ENCODE measurements at regions not wholly inside any gene's neighbourhood (a gene's known extent, or its start where the extent isn't known, plus 50 kb on each side); places are given as distances from the start of the nearest gene placed in this dataset.

- H3K36me3 Mint-ChIP-seq = no peaks in the 10 kb centered on the region
- H3K4me3 Mint-ChIP-seq = no peak overlapping the region
- TF ChIP-seq, protein P1, sequence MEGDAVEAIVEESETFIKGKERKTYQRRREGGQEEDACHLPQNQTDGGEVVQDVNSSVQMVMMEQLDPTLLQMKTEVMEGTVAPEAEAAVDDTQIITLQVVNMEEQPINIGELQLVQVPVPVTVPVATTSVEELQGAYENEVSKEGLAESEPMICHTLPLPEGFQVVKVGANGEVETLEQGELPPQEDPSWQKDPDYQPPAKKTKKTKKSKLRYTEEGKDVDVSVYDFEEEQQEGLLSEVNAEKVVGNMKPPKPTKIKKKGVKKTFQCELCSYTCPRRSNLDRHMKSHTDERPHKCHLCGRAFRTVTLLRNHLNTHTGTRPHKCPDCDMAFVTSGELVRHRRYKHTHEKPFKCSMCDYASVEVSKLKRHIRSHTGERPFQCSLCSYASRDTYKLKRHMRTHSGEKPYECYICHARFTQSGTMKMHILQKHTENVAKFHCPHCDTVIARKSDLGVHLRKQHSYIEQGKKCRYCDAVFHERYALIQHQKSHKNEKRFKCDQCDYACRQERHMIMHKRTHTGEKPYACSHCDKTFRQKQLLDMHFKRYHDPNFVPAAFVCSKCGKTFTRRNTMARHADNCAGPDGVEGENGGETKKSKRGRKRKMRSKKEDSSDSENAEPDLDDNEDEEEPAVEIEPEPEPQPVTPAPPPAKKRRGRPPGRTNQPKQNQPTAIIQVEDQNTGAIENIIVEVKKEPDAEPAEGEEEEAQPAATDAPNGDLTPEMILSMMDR (conservative IDR thresholded peaks at IDR 0.05) = no peak
- H3K27me3 Mint-ChIP-seq = peaks cover 24% of the 10 kb centered on the region
- DNase-seq (ENCODE audit: extremely low spot score, unreplicated experiment) = no peak
- peaks cover 4% of the 10 kb centered on the region for H3K9me3 Mint-ChIP-seq
- peaks cover 14% of the 10 kb centered on the region for H3K4me1 Mint-ChIP-seq (ENCODE audit: unreplicated experiment)
- no peak overlapping the region for H3K27ac Mint-ChIP-seq
Observed at GRCh38 chr11:44467931-44468330, 97.5 kb upstream of the CD82 start.

- TF ChIP-seq, protein P1 (conservative IDR thresholded peaks at IDR 0.05) = no peak
- H3K4me3 Mint-ChIP-seq = no peak overlapping the region
- no peaks in the 10 kb centered on the region for H3K36me3 Mint-ChIP-seq
- no peak for DNase-seq (ENCODE audit: extremely low spot score, unreplicated experiment)
- H3K27me3 Mint-ChIP-seq = peaks cover 24% of the 10 kb centered on the region
- H3K9me3 Mint-ChIP-seq = peaks cover 4% of the 10 kb centered on the region
- H3K27ac Mint-ChIP-seq = no peak overlapping the region
- H3K4me1 Mint-ChIP-seq (ENCODE audit: unreplicated experiment) = peaks cover 14% of the 10 kb centered on the region
Observed at GRCh38 chr11:44468345-44468988, 97.0 kb upstream of the CD82 start.

GRCh38 chr11:44469412-44469811 is 96.1 kb upstream of the CD82 start:
- H3K27me3 Mint-ChIP-seq = peaks cover 24% of the 10 kb centered on the region
- DNase-seq (ENCODE audit: extremely low spot score, unreplicated experiment) = no peak
- no peak overlapping the region for H3K27ac Mint-ChIP-seq
- H3K4me1 Mint-ChIP-seq (ENCODE audit: unreplicated experiment) = peaks cover 14% of the 10 kb centered on the region
- TF ChIP-seq, protein P1 (conservative IDR thresholded peaks at IDR 0.05) = no peak
- H3K36me3 Mint-ChIP-seq = no peaks in the 10 kb centered on the region
- H3K9me3 Mint-ChIP-seq = peaks cover 4% of the 10 kb centered on the region
- no peak overlapping the region for H3K4me3 Mint-ChIP-seq

DNA sequence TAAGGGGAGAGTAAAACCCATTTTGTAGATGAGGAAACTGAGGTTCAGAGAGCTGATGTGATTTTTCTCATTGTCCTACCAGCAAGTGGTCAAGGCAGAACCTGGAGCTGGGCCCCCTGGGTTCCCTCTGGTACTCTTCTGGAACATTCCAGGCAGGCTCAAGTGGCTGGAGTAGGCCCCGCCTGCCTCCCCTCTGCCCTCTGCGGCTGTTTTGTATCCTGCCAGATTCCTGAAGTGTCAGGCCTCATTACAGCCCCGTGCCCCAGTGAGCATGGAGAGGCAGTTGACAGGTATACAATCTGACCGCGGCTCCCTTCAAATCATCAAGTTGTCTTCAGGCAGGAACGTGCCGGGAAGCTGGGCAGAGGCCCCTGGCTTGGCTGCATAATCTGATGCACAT is 94.6 kb upstream of the CD82 start:
- Mint-ChIP-seq H3K4me3 (no peak overlapping the region), H3K27me3 (peaks cover 32% of the 10 kb centered on the region), H3K4me1 (ENCODE audit: unreplicated experiment) (peaks cover 14% of the 10 kb centered on the region), H3K27ac (no peak overlapping the region), H3K36me3 (no peaks in the 10 kb centered on the region), H3K9me3 (peaks cover 5% of the 10 kb centered on the region)
- no peak for DNase-seq (ENCODE audit: extremely low spot score, unreplicated experiment)
- TF ChIP-seq, protein P1 (conservative IDR thresholded peaks at IDR 0.05) = no peak

DNA sequence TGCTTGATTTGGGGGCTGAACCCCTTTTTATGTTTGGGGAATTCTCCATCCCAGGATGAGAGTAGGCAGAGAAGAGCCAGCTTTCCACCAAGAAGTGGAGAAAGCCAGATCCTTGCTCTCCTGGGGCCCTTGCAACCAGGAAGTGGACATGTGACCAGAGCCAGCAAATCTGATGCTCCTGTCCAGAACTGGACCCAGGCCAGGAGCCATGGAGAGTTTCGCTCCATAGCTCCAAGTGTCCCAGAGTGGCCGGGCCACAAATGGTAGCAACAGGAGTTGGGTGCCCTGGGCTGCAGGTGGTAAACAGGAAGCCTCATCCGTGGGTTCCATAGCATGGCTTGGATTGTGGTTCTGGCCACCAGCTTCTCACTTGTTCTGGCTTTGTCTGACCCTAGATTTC is 93.9 kb upstream of the CD82 start:
- DNase-seq (ENCODE audit: extremely low spot score, unreplicated experiment) = no peak
- H3K9me3 Mint-ChIP-seq = peaks cover 5% of the 10 kb centered on the region
- H3K4me3 Mint-ChIP-seq = no peak overlapping the region
- H3K27ac Mint-ChIP-seq = no peak overlapping the region
- peaks cover 10% of the 10 kb centered on the region for H3K4me1 Mint-ChIP-seq (ENCODE audit: unreplicated experiment)
- peaks cover 38% of the 10 kb centered on the region for H3K27me3 Mint-ChIP-seq
- H3K36me3 Mint-ChIP-seq = no peaks in the 10 kb centered on the region
- TF ChIP-seq, protein P1 (conservative IDR thresholded peaks at IDR 0.05) = no peak

All from type B pancreatic cell (in vitro differentiated cells).